UCSD-AML1 (cell line): ENCODE measurements at regions not wholly inside any gene's neighbourhood (a gene's known extent, or its start where the extent isn't known, plus 50 kb on each side); places are given as distances from the start of the nearest gene placed in this dataset.
"Not testable (repeated sequence)": the region's sequence is repeated elsewhere in the genome, so short reads cannot be mapped to it uniquely, and the experiment has no call there.

Experiments
- DNase-seq: peaks from one replicate; lab custom pipeline; 2025; ENCODE audit not compliant: unreplicated experiment; lab: John Stamatoyannopoulos, UW

GRCh38 chr16:65827231-65827630, 539.3 kb upstream of the CDH5 start:
- no peak for DNase-seq

GRCh38 chr16:65825191-65825856, 541.2 kb upstream of the CDH5 start:
- no peak for DNase-seq

- DNase-seq = no peak
Measured at GRCh38 chr16:65822148-65822547, 544.3 kb upstream of the CDH5 start.

- no peak for DNase-seq
Measured at GRCh38 chr16:65819136-65819898, 547.2 kb upstream of the CDH5 start.

- DNase-seq = no peak
Measured at GRCh38 chr16:65817799-65818198, 548.7 kb upstream of the CDH5 start.

- DNase-seq = no peak
Measured at GRCh38 chr16:65817066-65817465, 549.4 kb upstream of the CDH5 start.

GRCh38 chr16:65816556-65816955, 549.9 kb upstream of the CDH5 start:
- no peak for DNase-seq

GRCh38 chr16:65815707-65816106, 550.8 kb upstream of the CDH5 start:
- DNase-seq = no peak

- DNase-seq = not testable (repeated sequence)
Measured at GRCh38 chr16:65813879-65814278, 552.6 kb upstream of the CDH5 start.

GRCh38 chr16:65809627-65810026, 556.9 kb upstream of the CDH5 start:
- no peak for DNase-seq

GRCh38 chr16:65808790-65809189, 557.7 kb upstream of the CDH5 start:
- no peak for DNase-seq

- no peak for DNase-seq
Measured at GRCh38 chr16:65807858-65808257, 558.6 kb upstream of the CDH5 start.

- DNase-seq = not testable (repeated sequence)
Measured at GRCh38 chr16:65805704-65806103, 560.8 kb upstream of the CDH5 start.

GRCh38 chr16:65796481-65796880, 570.0 kb upstream of the CDH5 start:
- no peak for DNase-seq

- no peak for DNase-seq
Measured at GRCh38 chr16:65794973-65795372, 571.5 kb upstream of the CDH5 start.

GRCh38 chr16:65793781-65794180, 572.7 kb upstream of the CDH5 start:
- DNase-seq = no peak

- DNase-seq = no peak
Measured at GRCh38 chr16:65790768-65791167, 575.7 kb upstream of the CDH5 start.

- DNase-seq = no peak
Measured at GRCh38 chr16:65789161-65789945, 577.1 kb upstream of the CDH5 start.

GRCh38 chr16:65788434-65789140, 577.9 kb upstream of the CDH5 start:
- DNase-seq = no peak

GRCh38 chr16:65787921-65788320, 578.6 kb upstream of the CDH5 start:
- no peak for DNase-seq

- no peak for DNase-seq
Measured at GRCh38 chr16:65786916-65787315, 579.6 kb upstream of the CDH5 start.
